Right lobe of liver (tissue), 4 donors: ENCODE measurements at regions not wholly inside any gene's neighbourhood (a gene's known extent, or its start where the extent isn't known, plus 50 kb on each side); places are given as distances from the start of the nearest gene placed in this dataset.
"Not testable (repeated sequence)": the region's sequence is repeated elsewhere in the genome, so short reads cannot be mapped to it uniquely, and the experiment has no call there.

Experiments
- POLR2A ChIP-seq: fragments of 450-650 bp; IDR thresholded peaks from one replicate; pipeline ENCODE4 v1.6.1; 2017; ENCODE audit warnings: antibody characterized with exemption, mild to moderate bottlenecking
- TF ChIP-seq, protein P1 (sequence below), 4 donors: fragments of 200-600 bp in 3 of 4; fragments of 450-650 bp in 1 of 4; IDR thresholded peaks; one replicate each; pipeline versions ENCODE4 v1.5.1 to v1.8.0; 2016 to 2022; ENCODE audit warnings: antibody characterized with exemption in 4 of 4, mild to moderate bottlenecking in 2 of 4
- donor health status: DM: no; HTN: no; CAD: no.
- donor health status: DM: no; HTN: no; CAD: no.
- donor health status: DM: no; HTN: yes; CAD: no.

DNA sequence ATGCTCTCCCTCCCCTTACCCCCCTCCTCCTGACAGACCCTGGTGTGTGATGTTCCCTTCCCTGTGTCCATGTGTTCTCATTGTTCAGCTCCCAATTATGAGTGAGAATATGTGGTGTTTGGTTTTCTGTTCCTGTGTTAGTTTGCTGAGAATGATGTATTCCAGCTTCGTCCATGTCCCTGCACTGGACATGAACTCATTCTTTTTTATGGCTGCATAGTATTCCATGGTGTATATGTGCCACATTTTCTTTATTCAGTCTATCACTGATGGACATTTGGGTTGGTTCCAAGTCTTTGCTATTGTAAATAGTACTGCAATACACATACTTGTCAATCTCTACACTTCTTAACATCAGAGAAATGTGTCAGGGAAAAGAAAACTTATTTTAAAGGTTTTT, 62.8 kb upstream of the COL25A1 start:
- TF ChIP-seq, protein P1, sequence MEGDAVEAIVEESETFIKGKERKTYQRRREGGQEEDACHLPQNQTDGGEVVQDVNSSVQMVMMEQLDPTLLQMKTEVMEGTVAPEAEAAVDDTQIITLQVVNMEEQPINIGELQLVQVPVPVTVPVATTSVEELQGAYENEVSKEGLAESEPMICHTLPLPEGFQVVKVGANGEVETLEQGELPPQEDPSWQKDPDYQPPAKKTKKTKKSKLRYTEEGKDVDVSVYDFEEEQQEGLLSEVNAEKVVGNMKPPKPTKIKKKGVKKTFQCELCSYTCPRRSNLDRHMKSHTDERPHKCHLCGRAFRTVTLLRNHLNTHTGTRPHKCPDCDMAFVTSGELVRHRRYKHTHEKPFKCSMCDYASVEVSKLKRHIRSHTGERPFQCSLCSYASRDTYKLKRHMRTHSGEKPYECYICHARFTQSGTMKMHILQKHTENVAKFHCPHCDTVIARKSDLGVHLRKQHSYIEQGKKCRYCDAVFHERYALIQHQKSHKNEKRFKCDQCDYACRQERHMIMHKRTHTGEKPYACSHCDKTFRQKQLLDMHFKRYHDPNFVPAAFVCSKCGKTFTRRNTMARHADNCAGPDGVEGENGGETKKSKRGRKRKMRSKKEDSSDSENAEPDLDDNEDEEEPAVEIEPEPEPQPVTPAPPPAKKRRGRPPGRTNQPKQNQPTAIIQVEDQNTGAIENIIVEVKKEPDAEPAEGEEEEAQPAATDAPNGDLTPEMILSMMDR (IDR thresholded peaks at IDR 0.05) = not testable (repeated sequence)
- TF ChIP-seq POLR2A = not testable (repeated sequence)
